B cell (primary cell): ENCODE measurements at regions not wholly inside any gene's neighbourhood (a gene's known extent, or its start where the extent isn't known, plus 50 kb on each side); places are given as distances from the start of the nearest gene placed in this dataset.

Experiments used
- CTCF ChIP-seq: fragments of 200-600 bp; IDR thresholded peaks from one replicate; pipeline ENCODE4 v1.8.0; 2022; ENCODE audit warnings: antibody characterized with exemption, mild to moderate bottlenecking
- EZH2 ChIP-seq: IDR thresholded peaks from 2 replicates; pipeline ENCODE4 v1.6.1; 2012; ENCODE audit warnings: borderline replicate concordance, low read depth, mild to moderate bottlenecking, moderate library complexity, low read length; ENCODE audit not compliant: insufficient read depth, poor library complexity, severe bottlenecking

- TF ChIP-seq CTCF (no peak), EZH2 (no peak)
Measured at GRCh38 chr5:18375641-18376040, 741.4 kb downstream of the TAF11L14 start.
